ENCODE measurements at regions not wholly inside any gene's neighbourhood (a gene's known extent, or its start where the extent isn't known, plus 50 kb on each side); places are given as distances from the start of the nearest gene placed in this dataset.

GRCh38 chr3:148600440-148600839 lies 97.3 kb upstream of the AGTR1 start:
- DNase-seq (no peak), ATAC-seq (no peak)
- intact Hi-C loops (cut with DNase I), result no loop called here
- no peak for TF ChIP-seq CTCF (IDR thresholded peaks at IDR 0.05)
- Histone ChIP-seq H3K36me3 (ENCODE audit: insufficient read depth in 1 of 2, low read depth in 1 of 2) (no peaks in the 10 kb centered on the region), H3K4me1 (no peaks in the 10 kb centered on the region), H3K9me3 (no peaks in the 10 kb centered on the region), H3K27me3 (ENCODE audit: insufficient read depth in 3 of 3, low read length in 2 of 3) (no peaks in the 10 kb centered on the region), H3K4me3 (no peak overlapping the region), H3K27ac (no peak overlapping the region)
- 78 to 88% (median 79%) methylated on average over 1 of the region's 1 CpG for WGBS, 3 donors

DNA sequence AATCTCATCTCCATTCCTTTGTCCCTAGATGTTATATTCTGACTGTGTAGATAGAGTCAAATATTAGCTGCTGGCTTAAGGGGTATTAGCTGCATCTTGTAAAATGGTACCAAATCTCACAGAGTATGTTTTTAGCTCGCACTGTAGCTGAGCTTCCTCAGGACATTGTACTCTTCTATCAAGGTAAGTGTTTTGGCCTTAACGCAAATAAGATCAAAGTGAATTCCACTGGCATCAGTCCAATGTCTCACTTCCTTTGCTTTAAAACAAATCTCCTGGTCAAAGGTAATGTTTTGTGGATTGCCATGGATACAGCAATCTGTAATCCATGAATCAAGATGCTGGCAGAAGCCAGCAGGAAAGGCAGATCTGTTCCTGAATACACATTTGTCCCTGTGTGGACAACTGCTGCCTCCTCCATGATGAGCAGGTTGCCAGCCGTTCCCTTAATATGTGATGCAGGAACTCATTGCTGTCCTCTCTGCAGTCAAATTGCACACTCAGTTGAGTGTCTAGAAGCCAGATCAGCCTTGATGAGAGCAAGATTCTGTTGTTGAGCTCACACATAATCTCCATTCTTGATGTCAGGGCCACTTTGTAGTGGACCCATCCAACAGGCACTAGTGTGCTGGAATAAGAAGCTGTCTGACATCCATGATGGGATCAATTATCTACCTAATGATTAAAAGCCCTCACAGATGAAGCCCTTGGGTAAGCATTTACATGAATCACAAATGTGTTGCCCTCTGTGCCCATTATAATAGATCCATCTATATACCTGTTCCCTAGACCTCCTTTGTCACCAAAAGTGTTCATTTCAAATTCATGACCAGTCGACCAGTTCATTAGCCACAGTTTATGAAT lies 96.6 kb upstream of the AGTR1 start:
- 63 to 79% (median 63%) methylated on average over 4 of the region's 4 CpGs for WGBS, 3 donors
- no peaks in the 10 kb centered on the region for H3K36me3 ChIP-seq (ENCODE audit: insufficient read depth in 1 of 2, low read depth in 1 of 2)
- ATAC-seq (no peak), DNase-seq (no peak)
- H3K27me3 ChIP-seq (ENCODE audit: insufficient read depth in 3 of 3, low read length in 2 of 3), result no peaks in the 10 kb centered on the region
- H3K4me3 ChIP-seq, result no peak overlapping the region
- H3K27ac ChIP-seq, result no peak overlapping the region
- no peaks in the 10 kb centered on the region for H3K4me1 ChIP-seq
- H3K9me3 ChIP-seq, result no peaks in the 10 kb centered on the region
- no peak for TF ChIP-seq CTCF (IDR thresholded peaks at IDR 0.05)
- intact Hi-C loops (cut with DNase I), result no loop called here

DNA sequence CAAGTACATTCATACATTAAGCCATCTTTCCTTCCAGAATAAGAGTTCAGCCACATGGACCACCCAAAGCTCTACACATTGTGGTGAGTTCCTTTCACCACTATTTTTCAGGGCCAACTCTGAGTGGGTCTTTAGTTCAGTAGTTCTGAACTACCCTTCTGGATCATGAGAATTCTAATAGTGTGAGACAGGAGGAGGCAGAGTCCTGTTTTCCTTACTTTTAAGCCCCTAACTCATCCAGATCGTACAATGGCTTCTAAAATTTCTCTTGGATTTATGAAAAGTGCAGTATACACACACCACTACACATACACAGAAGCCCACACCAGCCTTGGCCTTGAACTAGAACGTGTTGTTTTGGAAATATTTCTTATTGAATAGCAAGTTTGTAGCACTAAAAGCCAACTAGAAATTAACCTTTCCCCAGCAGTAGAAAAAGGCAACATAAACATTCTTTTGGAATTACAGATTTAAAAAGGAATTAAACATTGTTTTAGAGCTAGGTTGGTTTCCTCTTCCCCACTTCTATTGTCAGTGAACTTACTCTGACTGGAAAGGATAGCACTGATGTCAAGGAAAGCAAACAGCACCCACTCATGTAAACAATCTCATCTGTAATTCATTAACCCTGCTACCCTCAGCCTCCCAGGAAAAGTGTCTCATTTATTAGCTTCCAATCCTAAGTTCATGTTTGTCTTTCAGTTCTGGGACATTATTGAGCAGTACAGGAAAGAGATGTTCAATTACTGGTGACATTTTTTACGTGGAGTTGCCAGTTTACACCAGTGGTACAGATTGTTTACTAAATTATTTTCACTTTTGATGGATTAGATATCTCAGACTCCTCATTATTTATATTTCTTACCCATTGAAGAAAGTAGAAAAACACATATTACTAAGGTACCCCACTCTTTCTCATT lies 95.7 kb upstream of the AGTR1 start:
- Histone ChIP-seq H3K4me3 (no peak overlapping the region), H3K4me1 (no peaks in the 10 kb centered on the region), H3K36me3 (ENCODE audit: insufficient read depth in 1 of 2, low read depth in 1 of 2) (no peaks in the 10 kb centered on the region), H3K27ac (no peak overlapping the region), H3K27me3 (ENCODE audit: insufficient read depth in 3 of 3, low read length in 2 of 3) (no peaks in the 10 kb centered on the region), H3K9me3 (no peaks in the 10 kb centered on the region)
- TF ChIP-seq CTCF (IDR thresholded peaks at IDR 0.05), result no peak
- intact Hi-C loops (cut with DNase I), result no loop called here
- 65 to 72% (median 66%) methylated on average over 3 of the region's 3 CpGs for whole genome bisulfite sequencing, 3 donors
- no peak for DNase-seq
- no peak for ATAC-seq

- no peaks in the 10 kb centered on the region for H3K36me3 ChIP-seq (ENCODE audit: insufficient read depth in 1 of 2, low read depth in 1 of 2)
- TF ChIP-seq CTCF (IDR thresholded peaks at IDR 0.05), result no peak
- WGBS, 3 donors, result 46 to 55% (median 53%) methylated on average over 9 of the region's 9 CpGs
- H3K4me3 ChIP-seq, result no peak overlapping the region
- peak in 1 of 4 donors; percentile 67 for ATAC-seq
- no peaks in the 10 kb centered on the region for H3K27me3 ChIP-seq (ENCODE audit: insufficient read depth in 3 of 3, low read length in 2 of 3)
- H3K27ac ChIP-seq, result no peak overlapping the region
- intact Hi-C loops (cut with DNase I), result no loop called here
- DNase-seq, result peak; percentile 25 to 70
- H3K9me3 ChIP-seq, result no peaks in the 10 kb centered on the region
- H3K4me1 ChIP-seq, result no peaks in the 10 kb centered on the region
Measured at GRCh38 chr3:148604270-148605085, 93.2 kb upstream of the AGTR1 start.
